A673 (cell line): ENCODE measurements at regions not wholly inside any gene's neighbourhood (a gene's known extent, or its start where the extent isn't known, plus 50 kb on each side); places are given as distances from the start of the nearest gene placed in this dataset.

ENCODE experiments used
- CTCF ChIP-seq: fragments of 300-800, 200-600 bp; sonication (generic); conservative IDR thresholded peaks from 2 replicates; pipeline ENCODE4 v1.5.1; 2017; ENCODE audit warnings: low read depth, mild to moderate bottlenecking, antibody characterized with exemption, low read length, moderate library complexity, mixed read lengths
- EZH2 ChIP-seq: fragments of 200-600 bp; sonication (generic); IDR thresholded peaks from 2 replicates; pipeline ENCODE4 v1.6.1; 2017; ENCODE audit warnings: borderline replicate concordance, low read depth, mild to moderate bottlenecking, mixed read lengths, antibody characterized with exemption, low read length; ENCODE audit not compliant: poor library complexity, severe bottlenecking

- no peak for TF ChIP-seq CTCF
- no peak for TF ChIP-seq EZH2
Measured at GRCh38 chr2:236990552-236990951, 95.1 kb upstream of the COPS8 start.
